ENCODE measurements at regions not wholly inside any gene's neighbourhood (a gene's known extent, or its start where the extent isn't known, plus 50 kb on each side); places are given as distances from the start of the nearest gene placed in this dataset.

GRCh38 chr10:84801916-84802315, 473.5 kb downstream of the CCSER2 start:
- DNase-seq: no peak

- DNase-seq: no peak
These were observed 476.8 kb downstream of the CCSER2 start for GRCh38 chr10:84805149-84805548.

GRCh38 chr10:84811113-84811512, 482.7 kb downstream of the CCSER2 start:
- DNase-seq: no peak

GRCh38 chr10:84818961-84819360, 490.6 kb downstream of the CCSER2 start:
- no peak for DNase-seq

GRCh38 chr10:84820120-84820519, 491.7 kb downstream of the CCSER2 start:
- no peak for DNase-seq

GRCh38 chr10:84820596-84820995, 492.2 kb downstream of the CCSER2 start:
- DNase-seq: no peak

GRCh38 chr10:84822931-84823630, 494.7 kb downstream of the CCSER2 start:
- no peak for DNase-seq

GRCh38 chr10:84824525-84824924, 496.1 kb downstream of the CCSER2 start:
- no peak for DNase-seq

- no peak for DNase-seq
These were observed 496.9 kb downstream of the CCSER2 start for GRCh38 chr10:84825330-84825729.

- DNase-seq: no peak
These were observed 498.3 kb downstream of the CCSER2 start for GRCh38 chr10:84826704-84827103.

GRCh38 chr10:84829131-84829530, 500.7 kb downstream of the CCSER2 start:
- DNase-seq: no peak

- DNase-seq: no peak
These were observed 508.8 kb downstream of the CCSER2 start for GRCh38 chr10:84837041-84837812.

GRCh38 chr10:84837877-84838276, 509.5 kb downstream of the CCSER2 start:
- no peak for DNase-seq

GRCh38 chr10:84838851-84839250, 510.5 kb downstream of the CCSER2 start:
- no peak for DNase-seq

GRCh38 chr10:84842593-84842992, 514.2 kb downstream of the CCSER2 start:
- no peak for DNase-seq

- DNase-seq: no peak
These were observed 516.1 kb downstream of the CCSER2 start for GRCh38 chr10:84844461-84844860.

GRCh38 chr10:84845628-84846261, 517.4 kb downstream of the CCSER2 start:
- DNase-seq: no peak

GRCh38 chr10:84846658-84847316, 518.4 kb downstream of the CCSER2 start:
- DNase-seq: no peak

- no peak for DNase-seq
These were observed 520.6 kb downstream of the CCSER2 start for GRCh38 chr10:84848967-84849366.

GRCh38 chr10:84850826-84851225, 522.4 kb downstream of the CCSER2 start:
- DNase-seq: no peak

- DNase-seq: no peak
These were observed 526.0 kb downstream of the CCSER2 start for GRCh38 chr10:84854439-84854838.

- no peak for DNase-seq
These were observed 532.5 kb downstream of the CCSER2 start for GRCh38 chr10:84860855-84861254.

- DNase-seq: no peak
These were observed 534.2 kb downstream of the CCSER2 start for GRCh38 chr10:84862551-84862950.

All from stimulated activated CD4-positive, alpha-beta T cell treated with anti-CD3 and anti-CD28 coated beads, Interleukin-15, amount 100 ng/mL, for 24 hours (primary cell).